ENCODE measurements at regions not wholly inside any gene's neighbourhood (a gene's known extent, or its start where the extent isn't known, plus 50 kb on each side); places are given as distances from the start of the nearest gene placed in this dataset.

- TF ChIP-seq ZC3H13 (CRISPR knock-in tag; IDR thresholded peaks at IDR 0.05) (no peak), DBP (CRISPR knock-in tag; IDR thresholded peaks at IDR 0.05; ENCODE audit: not compliant biosample characterization) (no peak), ZNF772 (CRISPR knock-in tag; IDR thresholded peaks at IDR 0.05) (no peak), LCORL (IDR thresholded peaks at IDR 0.05) (no peak), LCORL (CRISPR knock-in tag; IDR thresholded peaks at IDR 0.05) (peak; percentile 57; the same call in 1 of the 2 replicates), ZNF510 (CRISPR knock-in tag; IDR thresholded peaks at IDR 0.05; ENCODE audit: low read depth) (no peak), SPEN (CRISPR knock-in tag; IDR thresholded peaks at IDR 0.05; ENCODE audit: low read depth) (no peak), SRSF9 (IDR thresholded peaks at IDR 0.05; ENCODE audit: borderline replicate concordance, insufficient read depth, low read depth, low read length, poor library complexity, severe bottlenecking) (no peak), GABPA (IDR thresholded peaks at IDR 0.05; ENCODE audit: low read depth, low read length) (no peak), GABPA (CRISPR knock-in tag; IDR thresholded peaks at IDR 0.05; ENCODE audit: low read depth) (no peak), RNF2 (conservative IDR thresholded peaks at IDR 0.05; ENCODE audit: low read depth) (no peak), ZFP36L2 (CRISPR knock-in tag; IDR thresholded peaks at IDR 0.05) (no peak), PBX3 (CRISPR knock-in tag; IDR thresholded peaks at IDR 0.05; ENCODE audit: borderline replicate concordance) (no peak), TMF1 (CRISPR knock-in tag; IDR thresholded peaks at IDR 0.05; ENCODE audit: low read depth) (no peak), RARG (CRISPR knock-in tag; IDR thresholded peaks at IDR 0.05; ENCODE audit: low read depth) (0 out of 2 replicates have a peak, but pooled peaks have one; percentile 40), MED13 (CRISPR knock-in tag; IDR thresholded peaks at IDR 0.05) (no peak), ZNF274 (CRISPR knock-in tag; IDR thresholded peaks at IDR 0.05) (0 out of 2 replicates have a peak, but pooled peaks have one; percentile 25), HHEX (CRISPR knock-in tag; IDR thresholded peaks at IDR 0.05) (no peak), RFX3 (CRISPR knock-in tag; IDR thresholded peaks at IDR 0.05) (no peak; the same call in 1 of the 2 replicates), ZNF749 (CRISPR knock-in tag; IDR thresholded peaks at IDR 0.05; ENCODE audit: borderline replicate concordance) (no peak; the same call in 1 of the 2 replicates), ZNF180 (CRISPR knock-in tag; IDR thresholded peaks at IDR 0.05; ENCODE audit: borderline replicate concordance, low read depth) (no peak), ZNF10 (CRISPR knock-in tag; IDR thresholded peaks at IDR 0.05; ENCODE audit: borderline replicate concordance, low read depth) (no peak), ZNF652 (CRISPR knock-in tag; IDR thresholded peaks at IDR 0.05; ENCODE audit: borderline replicate concordance, low read depth) (peak; percentile 42; the same call in 1 of the 2 replicates), SP5 (CRISPR knock-in tag; IDR thresholded peaks at IDR 0.05; ENCODE audit: borderline replicate concordance, low read depth) (0 out of 2 replicates have a peak, but pooled peaks have one; percentile 27), ATAD3A (CRISPR knock-in tag; IDR thresholded peaks at IDR 0.05) (no peak), ZNF629 (CRISPR knock-in tag; conservative IDR thresholded peaks at IDR 0.05) (no peak), HIVEP1 (CRISPR knock-in tag; IDR thresholded peaks at IDR 0.05) (peak; percentile 62; the same call in 1 of the 2 replicates), ZNF574 (CRISPR knock-in tag; IDR thresholded peaks at IDR 0.05) (peak; percentile 40; the same call in 1 of the 2 replicates)
Measured at GRCh38 chr20:22411627-22412450, 172.5 kb downstream of the FOXA2 start (continued).

All from HepG2 (cell line).